Endothelial cell of umbilical vein (primary cell): ENCODE measurements at regions not wholly inside any gene's neighbourhood (a gene's known extent, or its start where the extent isn't known, plus 50 kb on each side); places are given as distances from the start of the nearest gene placed in this dataset.

Experiments
- BruUV-seq: library from RNA; stranded (reverse); fragments of 400-500 nt; replicated peaks from 2 replicates; lab custom pipeline; 2021; lab: Mats Ljungman, UMichigan
- CTCF ChIA-PET: fragments of 300-600, 350-600 bp; sonication (Branson Sonifier 250); formaldehyde crosslinking; loops from one replicate; lab custom pipeline; 2021; ENCODE audit warnings: antibody characterized with exemption, inconsistent platforms; lab: Charles Lee
- POLR2A ChIA-PET: fragments of 300-600, 350-600 bp; sonication (Branson Sonifier 250); formaldehyde crosslinking; loops from one replicate; lab custom pipeline; 2021; ENCODE audit warnings: antibody characterized with exemption, inconsistent platforms; lab: Charles Lee
- DNase-seq: peaks from one replicate; pipeline ENCODE4 v3.0.0-alpha.2; 2011; ENCODE audit warnings: low read depth, low spot score
- FAIRE-seq: peaks from 2 replicates; lab custom pipeline; 2011; peaks lifted over from hg19 to GRCh38; lab: Jason Lieb, UNC
- H2AFZ ChIP-seq: 2 replicates; pipeline ENCODE4 v1.6.0; 2012; ENCODE audit warnings: low read depth, low read length, control low read depth, inconsistent platforms
- H3K27ac ChIP-seq: 2 replicates; pipeline ENCODE4 v1.5.1; 2011; ENCODE audit warnings: low read depth, mild to moderate bottlenecking, control low read depth, low read length, moderate library complexity; ENCODE audit not compliant: insufficient read depth
- H3K27me3 ChIP-seq, 2 experiments: 2 replicates each; pipeline versions ENCODE4 v1.6.0 to v1.6.1; 2011; ENCODE audit warnings: low read length in 2 of 2, mixed read lengths in 1 of 2; ENCODE audit not compliant: control insufficient read depth in 2 of 2, insufficient read depth in 2 of 2
- H3K36me3 ChIP-seq, 2 experiments: 2 replicates in 1 of 2; 3 replicates in 1 of 2; pipeline ENCODE4 v1.5.1; 2011; ENCODE audit warnings: low read length in 2 of 2, mild to moderate bottlenecking in 1 of 2, moderate library complexity in 1 of 2; ENCODE audit not compliant: control insufficient read depth in 2 of 2, insufficient read depth in 2 of 2; ENCODE audit errors: extremely low read depth in 1 of 2
- H3K4me1 ChIP-seq: 3 replicates; pipeline ENCODE4 v1.5.1; 2011; ENCODE audit warnings: mild to moderate bottlenecking, low read length; ENCODE audit not compliant: control insufficient read depth, insufficient read depth; ENCODE audit errors: extremely low read depth
- H3K4me2 ChIP-seq: 2 replicates; pipeline ENCODE4 v1.6.1; 2011; ENCODE audit warnings: low read length, control low read depth, mixed read lengths; ENCODE audit not compliant: insufficient read depth
- H3K4me3 ChIP-seq, 3 experiments: fragments of 200-600 bp in 1 of 3; sonication (generic), shearing (Covaris generic) in 1 of 3; replicated peaks in 1 of 3; 2 replicates each; pipeline ENCODE4 v1.5.1; 2011 to 2016; ENCODE audit warnings: control low read depth in 3 of 3, low read length in 3 of 3, mild to moderate bottlenecking in 2 of 3, inconsistent platforms in 1 of 3, low read depth in 1 of 3, moderate library complexity in 1 of 3; ENCODE audit not compliant: insufficient read depth in 1 of 3
- H3K79me2 ChIP-seq: 2 replicates; pipeline ENCODE4 v1.6.0; 2012; ENCODE audit warnings: low read length, inconsistent platforms; ENCODE audit not compliant: control insufficient read depth, insufficient read depth
- H3K9ac ChIP-seq: replicated peaks from 2 replicates; pipeline ENCODE3; 2011; ENCODE audit warnings: low read length, control low read depth; ENCODE audit not compliant: insufficient read depth; ENCODE audit errors: extremely low read depth
- H3K9me1 ChIP-seq: replicated peaks from 3 replicates; pipeline ENCODE4 v1.6.0; 2011; ENCODE audit warnings: mild to moderate bottlenecking, low read length; ENCODE audit not compliant: control insufficient read depth, insufficient read depth; ENCODE audit errors: extremely low read depth
- H3K9me3 ChIP-seq: replicated peaks from 2 replicates; pipeline ENCODE4 v1.5.1; 2012; ENCODE audit warnings: low read length, inconsistent platforms; ENCODE audit not compliant: control insufficient read depth, insufficient read depth
- H4K20me1 ChIP-seq: replicated peaks from 2 replicates; pipeline ENCODE3; 2011; ENCODE audit warnings: mild to moderate bottlenecking, low read length; ENCODE audit not compliant: control insufficient read depth, insufficient read depth; ENCODE audit errors: extremely low read depth
- EZH2 ChIP-seq: IDR thresholded peaks from 2 replicates; pipeline ENCODE4 v1.6.1; 2012; ENCODE audit warnings: borderline replicate concordance, low read depth, mild to moderate bottlenecking, moderate library complexity, low read length, inconsistent platforms; ENCODE audit not compliant: severe bottlenecking
- FOS ChIP-seq: IDR thresholded peaks from 2 replicates; pipeline ENCODE4 v1.6.1; 2011; ENCODE audit warnings: mild to moderate bottlenecking, low read length, moderate library complexity, borderline replicate concordance; ENCODE audit not compliant: insufficient read depth
- GATA2 ChIP-seq: IDR thresholded peaks from 2 replicates; pipeline ENCODE4 v1.7.0; 2011; ENCODE audit warnings: low read depth, mild to moderate bottlenecking, moderate library complexity, mixed read lengths, low read length; ENCODE audit not compliant: insufficient read length, insufficient read depth
- JUN ChIP-seq: IDR thresholded peaks from 2 replicates; pipeline ENCODE4 v1.6.1; 2011; ENCODE audit warnings: borderline replicate concordance, low read depth; ENCODE audit not compliant: insufficient read length, insufficient read depth
- MAX ChIP-seq: IDR thresholded peaks from 2 replicates; pipeline ENCODE4 v1.6.1; 2011; ENCODE audit not compliant: insufficient read depth, insufficient read length
- MYC ChIP-seq: IDR thresholded peaks from one replicate; pipeline ENCODE4 v1.6.1; 2011; ENCODE audit warnings: mild to moderate bottlenecking, low read depth, low read length
- POLR2A ChIP-seq: IDR thresholded peaks from 2 replicates; pipeline ENCODE4 v1.6.1; 2012; ENCODE audit warnings: low read depth, mild to moderate bottlenecking, control low read depth, low read length
- POLR2AphosphoS5 ChIP-seq: IDR thresholded peaks from 2 replicates; pipeline ENCODE4 v1.6.1; 2012; ENCODE audit warnings: low read depth, mild to moderate bottlenecking, control low read depth, low read length, moderate library complexity; ENCODE audit not compliant: insufficient read depth
- dilution Hi-C: fragments of 300-500 bp; cut with MboI; formaldehyde crosslinking; loops from one replicate; pipeline ENCODE4 v1.15.0; 2019; ENCODE audit warnings: low sequenced_read_pairs; ENCODE audit not compliant: extremely low pct_ligation_motif_present
- intact Hi-C: fragments of 100-400 bp; cut with micrococcal nuclease; formaldehyde crosslinking; loops from one replicate; pipeline ENCODE4 v1.10.0; 2022
- TF ChIP-seq, protein P1 (sequence below), 2 donors: IDR thresholded peaks; 1 replicate in 1 of 2; 2 replicates in 1 of 2; pipeline ENCODE4 v1.5.1; 2011; ENCODE audit warnings: low read length in 2 of 2, mild to moderate bottlenecking in 2 of 2, moderate library complexity in 2 of 2, control low read depth in 1 of 2, inconsistent platforms in 1 of 2, low read depth in 1 of 2; ENCODE audit not compliant: insufficient read depth in 1 of 2; ENCODE audit errors: extremely low read depth in 1 of 2

GRCh38 chr6:156720691-156721685 is 56.2 kb upstream of the ARID1B start:
- H3K36me3 ChIP-seq: no peaks in the 10 kb centered on the region
- no peak overlapping the region for H3K4me3 ChIP-seq
- H3K27me3 ChIP-seq: no peaks in the 10 kb centered on the region
- peak overlapping the region; percentile 92 for H2AFZ ChIP-seq
- BruUV-seq: no TSS peak
- no peak for TF ChIP-seq POLR2AphosphoS5
- TF ChIP-seq GATA2: no peak
- TF ChIP-seq POLR2A: no peak
- no peak for TF ChIP-seq MAX
- no peak for TF ChIP-seq JUN
- TF ChIP-seq, protein P1, sequence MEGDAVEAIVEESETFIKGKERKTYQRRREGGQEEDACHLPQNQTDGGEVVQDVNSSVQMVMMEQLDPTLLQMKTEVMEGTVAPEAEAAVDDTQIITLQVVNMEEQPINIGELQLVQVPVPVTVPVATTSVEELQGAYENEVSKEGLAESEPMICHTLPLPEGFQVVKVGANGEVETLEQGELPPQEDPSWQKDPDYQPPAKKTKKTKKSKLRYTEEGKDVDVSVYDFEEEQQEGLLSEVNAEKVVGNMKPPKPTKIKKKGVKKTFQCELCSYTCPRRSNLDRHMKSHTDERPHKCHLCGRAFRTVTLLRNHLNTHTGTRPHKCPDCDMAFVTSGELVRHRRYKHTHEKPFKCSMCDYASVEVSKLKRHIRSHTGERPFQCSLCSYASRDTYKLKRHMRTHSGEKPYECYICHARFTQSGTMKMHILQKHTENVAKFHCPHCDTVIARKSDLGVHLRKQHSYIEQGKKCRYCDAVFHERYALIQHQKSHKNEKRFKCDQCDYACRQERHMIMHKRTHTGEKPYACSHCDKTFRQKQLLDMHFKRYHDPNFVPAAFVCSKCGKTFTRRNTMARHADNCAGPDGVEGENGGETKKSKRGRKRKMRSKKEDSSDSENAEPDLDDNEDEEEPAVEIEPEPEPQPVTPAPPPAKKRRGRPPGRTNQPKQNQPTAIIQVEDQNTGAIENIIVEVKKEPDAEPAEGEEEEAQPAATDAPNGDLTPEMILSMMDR (IDR thresholded peaks at IDR 0.05; ENCODE audit: extremely low read depth in 1 of 2, insufficient read depth in 1 of 2, low read depth in 1 of 2, low read length in 2 of 2): no peak
- no peak for TF ChIP-seq FOS
- TF ChIP-seq EZH2: no peak
- TF ChIP-seq MYC: no peak
- CTCF ChIA-PET: interaction anchor here (0.8 to 2.1 kb wide), 4 partner anchors 11 to 49 kb away, joined by 3 to 7 read pairs (median 4); no protein-coding TSS in a partner anchor
- no peaks in the 10 kb centered on the region for H4K20me1 ChIP-seq
- no peak overlapping the region for H3K9ac ChIP-seq
- no peaks in the 10 kb centered on the region for H3K79me2 ChIP-seq
- DNase-seq: peak; percentile 19
- no peak overlapping the region for H3K4me2 ChIP-seq
- POLR2A ChIA-PET: no interaction called here
- FAIRE-seq: peak; percentile 59
- dilution Hi-C loops: no loop called here
- intact Hi-C loops: no loop called here
- no peak overlapping the region for H3K27ac ChIP-seq
- H3K4me1 ChIP-seq: peaks cover 3% of the 10 kb centered on the region
- no peaks in the 10 kb centered on the region for H3K9me3 ChIP-seq
- H3K9me1 ChIP-seq: no peaks in the 10 kb centered on the region
